ENCODE measurements at regions not wholly inside any gene's neighbourhood (a gene's known extent, or its start where the extent isn't known, plus 50 kb on each side); places are given as distances from the start of the nearest gene placed in this dataset.

GRCh38 chr2:196249860-196250259 is 78.5 kb upstream of the STK17B start:
- TF ChIP-seq POLR2A (IDR thresholded peaks at IDR 0.05) (no peak), CTCF (IDR thresholded peaks at IDR 0.05) (no peak)

Data from ovary (tissue), 3 donors.